ENCODE measurements at regions not wholly inside any gene's neighbourhood (a gene's known extent, or its start where the extent isn't known, plus 50 kb on each side); places are given as distances from the start of the nearest gene placed in this dataset.
A peak's percentile ranks its signal among the peaks of the same experiment; 100 is the strongest.

DNA sequence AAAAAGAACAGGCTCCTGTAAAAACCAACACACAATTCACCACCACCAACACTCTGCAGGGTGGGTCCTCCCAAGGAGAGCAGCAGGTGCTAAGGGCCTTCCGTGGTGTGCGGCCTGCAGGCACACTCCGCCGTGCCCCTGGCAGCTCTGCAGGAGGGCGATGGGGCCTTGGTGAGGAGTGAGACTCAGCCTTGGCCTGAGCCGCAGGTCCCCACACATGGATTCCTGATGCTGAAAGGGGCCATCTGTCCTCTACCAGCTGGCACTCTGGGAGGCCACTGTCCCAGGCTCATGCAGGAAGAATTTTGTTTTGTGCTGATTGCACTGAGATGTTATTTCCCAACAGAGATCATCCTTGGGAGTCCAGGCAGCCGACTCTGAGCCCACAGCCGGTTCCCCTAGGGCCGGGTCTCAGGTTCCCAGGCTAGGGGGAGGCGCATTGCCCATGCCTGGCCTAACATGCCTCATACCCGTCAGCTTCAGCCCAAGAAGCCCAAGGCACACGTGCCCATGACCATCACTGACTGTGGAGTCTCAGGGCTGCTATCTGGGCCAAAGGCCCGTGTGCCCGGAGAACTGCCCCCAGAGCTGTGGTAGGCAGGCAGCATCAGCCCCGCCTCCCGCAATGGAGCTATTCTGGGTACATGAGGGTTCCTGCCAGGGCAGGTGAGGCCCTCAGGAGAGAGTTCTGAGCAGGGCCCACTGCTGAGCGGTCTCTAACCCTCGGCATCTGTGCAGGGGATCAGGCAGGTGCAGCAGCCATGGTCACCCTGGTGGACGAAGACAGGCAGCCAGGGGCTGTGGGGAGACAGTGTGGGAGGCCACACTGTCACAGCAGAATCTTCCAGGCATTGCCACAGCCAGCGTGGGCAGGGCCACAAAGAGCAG lies 97.9 kb upstream of the ZNF469 start:
- no peak for DNase-seq (ENCODE audit: low read depth in 2 of 2)

DNA sequence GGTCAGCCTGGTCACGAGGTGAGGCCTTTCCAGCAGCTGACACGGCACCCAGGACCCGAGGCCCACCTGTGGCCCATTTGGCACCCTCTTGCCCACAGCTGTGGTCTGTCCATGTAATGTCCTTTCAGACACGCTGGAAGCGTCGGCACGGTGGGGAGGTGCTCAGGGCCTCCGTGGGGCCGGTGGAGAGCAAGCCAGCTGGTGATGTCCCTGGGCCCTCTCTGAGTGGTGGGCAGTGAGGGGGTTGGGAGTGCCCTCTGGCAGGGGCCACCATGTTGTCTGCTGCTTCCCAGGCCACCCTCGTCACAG lies 97.3 kb upstream of the ZNF469 start:
- DNase-seq (ENCODE audit: low read depth in 2 of 2) = no peak

DNA sequence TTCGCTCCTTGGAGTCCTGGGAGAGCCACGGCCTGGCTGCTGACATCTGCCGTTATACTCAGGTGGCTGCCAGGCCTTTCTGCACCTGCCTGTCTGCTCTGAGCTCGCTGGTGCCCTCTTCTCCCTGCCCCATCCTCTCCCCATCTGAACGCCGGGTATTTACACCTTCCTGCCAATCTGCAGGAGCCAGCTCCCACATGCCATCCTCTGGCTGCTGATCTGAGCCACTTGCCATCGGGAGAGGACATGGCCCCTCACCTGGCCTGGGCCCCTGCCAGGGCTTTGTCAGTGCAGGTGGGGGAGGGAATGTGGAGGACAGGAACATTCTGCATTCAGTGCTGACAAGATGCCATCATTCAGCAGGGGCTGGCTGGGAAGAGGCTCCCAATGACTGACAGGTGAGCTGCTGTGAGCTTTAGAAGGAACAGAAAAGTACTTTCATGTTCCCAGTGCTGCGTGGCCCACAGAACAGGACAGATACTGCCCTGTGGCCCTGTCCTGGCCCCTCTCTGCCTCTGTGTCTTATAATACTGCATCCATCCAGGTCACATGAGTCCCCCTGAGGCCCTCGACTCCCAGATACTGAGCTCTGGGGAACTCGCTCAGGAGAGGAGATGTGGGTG lies 96.3 kb upstream of the ZNF469 start:
- no peak for DNase-seq (ENCODE audit: low read depth in 2 of 2)

DNA sequence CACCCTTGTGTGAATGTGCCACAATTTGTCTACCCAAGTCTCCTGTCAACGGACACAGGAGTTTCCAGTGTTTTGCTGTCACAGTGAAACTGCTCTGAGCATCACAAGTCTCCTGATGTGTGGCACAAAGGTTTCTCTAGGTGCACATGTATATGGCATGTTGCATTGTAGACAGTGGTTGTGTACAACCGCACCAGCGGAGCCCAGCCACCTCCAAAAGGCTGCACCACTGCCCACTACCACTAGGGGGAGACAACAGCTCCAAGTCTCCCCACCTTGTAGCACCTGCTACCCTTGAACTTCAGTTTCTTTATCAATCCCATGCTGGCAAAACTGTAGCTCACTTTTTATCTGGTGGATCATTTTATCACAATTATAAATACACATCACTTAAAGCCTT lies 95.5 kb upstream of the ZNF469 start:
- DNase-seq (ENCODE audit: low read depth in 2 of 2) = peak in 1 of 2 donors; percentile 30

DNA sequence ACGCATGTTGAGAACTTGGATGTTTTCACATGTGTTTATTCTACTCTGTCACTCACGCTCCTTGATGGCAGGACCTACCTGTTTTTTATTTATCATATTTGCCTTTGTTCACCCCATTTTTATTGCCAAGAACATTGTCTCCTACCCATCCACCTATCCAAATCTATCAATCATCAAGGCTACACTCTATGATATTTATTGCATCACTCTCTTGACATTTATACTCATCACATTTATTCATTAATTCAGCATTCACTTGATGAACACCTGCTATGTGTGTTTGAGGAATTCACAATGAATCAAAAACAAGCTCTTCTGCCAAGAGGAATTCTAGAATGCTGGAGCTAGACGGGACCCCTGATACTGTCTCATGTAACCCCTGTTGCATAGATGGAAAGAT lies 94.5 kb upstream of the ZNF469 start:
- no peak for DNase-seq (ENCODE audit: low read depth in 2 of 2)

DNA sequence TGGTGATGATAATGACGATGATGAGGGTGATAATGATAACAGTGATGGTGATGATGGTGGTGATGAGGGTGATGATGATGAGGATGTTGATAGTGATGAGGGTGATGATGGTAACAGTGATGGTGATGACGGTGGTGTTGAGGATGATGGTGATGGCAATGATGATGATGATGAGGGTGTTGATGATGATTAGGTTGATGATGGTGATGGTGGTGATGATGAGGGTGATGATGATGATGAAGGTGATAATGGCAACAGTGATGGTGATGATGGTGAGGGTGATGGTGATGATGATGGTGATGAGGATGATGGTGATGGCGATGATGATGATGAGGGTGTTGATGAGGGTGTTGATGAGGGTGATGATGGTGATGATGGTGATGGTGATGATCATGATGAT lies 93.8 kb upstream of the ZNF469 start:
- DNase-seq (ENCODE audit: low read depth in 2 of 2) = no peak

DNA sequence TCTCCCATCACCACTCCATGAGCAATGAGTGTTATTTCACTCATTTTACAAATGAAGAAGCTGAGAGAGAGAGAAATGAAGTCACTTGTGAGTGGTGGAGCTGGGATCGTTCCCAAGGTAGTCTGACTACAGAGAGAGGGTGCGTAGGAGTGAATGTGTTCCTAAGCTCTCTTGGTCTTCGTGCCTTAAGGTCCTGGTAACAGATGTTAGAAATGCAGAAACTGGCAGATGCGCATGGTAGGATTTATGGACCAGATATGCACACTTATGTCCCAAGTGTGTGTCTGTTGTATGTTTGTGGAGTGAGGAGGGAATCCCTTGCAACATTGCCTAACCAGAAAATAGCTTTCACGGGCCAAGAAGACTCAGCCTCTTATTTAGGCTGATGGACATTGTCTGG lies 93.2 kb upstream of the ZNF469 start:
- DNase-seq (ENCODE audit: low read depth in 2 of 2) = no peak

DNA sequence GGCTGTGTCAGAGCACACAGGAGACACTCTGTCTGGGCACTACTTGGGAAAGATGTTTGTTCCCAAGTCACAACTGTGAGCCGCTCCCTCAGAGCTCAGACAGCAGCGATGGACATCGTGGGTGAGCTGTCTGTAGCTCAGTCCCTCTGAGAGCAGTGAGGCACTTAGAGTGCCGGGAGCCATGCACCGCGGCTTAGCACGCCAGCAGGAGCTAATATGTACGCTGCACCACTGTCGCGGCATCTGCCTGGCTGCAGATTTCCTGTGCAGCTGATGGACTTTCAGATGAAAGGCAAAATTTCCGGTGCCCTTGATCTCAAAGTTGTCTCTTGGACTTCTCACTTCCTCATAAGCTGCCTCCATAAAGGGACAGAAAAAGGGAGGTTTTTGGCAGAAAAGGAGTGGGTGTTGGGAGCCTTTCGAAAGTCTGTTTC lies 92.8 kb upstream of the ZNF469 start:
- DNase-seq (ENCODE audit: low read depth in 2 of 2) = peak in 1 of 2 donors; percentile 26

DNA sequence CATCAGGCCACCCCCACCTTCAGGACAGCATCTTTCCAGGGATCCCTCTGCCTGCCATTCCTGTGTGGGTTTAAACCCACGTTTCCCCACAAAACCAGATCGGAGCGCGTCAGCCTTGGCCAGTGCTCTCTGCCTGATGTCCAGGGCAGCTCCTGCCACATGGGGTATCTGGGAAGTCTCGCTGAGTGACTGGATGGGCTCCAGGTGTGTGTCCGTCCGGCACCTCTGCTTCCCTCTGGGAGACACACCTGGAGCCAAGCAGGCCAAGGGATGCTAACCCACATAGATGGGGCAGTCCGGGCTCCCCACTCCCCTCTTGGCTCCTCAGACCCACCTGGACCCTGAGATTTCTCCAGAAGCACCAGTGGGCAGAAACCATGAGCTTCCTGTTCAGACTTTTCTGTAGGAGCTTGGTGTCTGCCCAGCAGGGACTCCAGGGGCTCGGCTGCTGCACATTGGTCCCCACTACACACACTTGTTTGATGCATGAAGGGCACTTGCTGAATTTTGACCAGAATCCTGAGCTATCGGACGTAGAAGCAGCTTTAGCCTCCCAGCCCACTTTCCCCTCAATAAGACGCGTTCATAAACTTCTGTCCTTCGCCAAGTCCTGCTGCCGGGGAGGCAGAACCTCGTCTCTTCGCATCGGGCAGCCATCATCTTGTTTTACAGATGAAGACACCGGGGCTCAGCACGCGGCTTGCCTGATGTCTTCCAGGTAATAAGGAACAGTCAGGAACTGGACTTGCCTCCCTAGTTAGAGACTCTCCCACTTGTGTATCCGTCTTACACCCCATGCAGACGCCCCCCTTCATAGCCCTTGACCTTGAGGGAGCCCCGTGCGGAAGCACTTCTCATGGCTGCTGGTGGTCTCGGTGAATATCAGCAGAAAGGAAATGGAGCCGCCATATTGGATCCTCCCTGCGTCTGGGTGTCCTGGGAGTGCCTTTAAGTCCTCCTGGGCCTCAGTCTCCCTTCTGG lies 91.6 kb upstream of the ZNF469 start:
- no peak for DNase-seq (ENCODE audit: low read depth in 2 of 2)

DNA sequence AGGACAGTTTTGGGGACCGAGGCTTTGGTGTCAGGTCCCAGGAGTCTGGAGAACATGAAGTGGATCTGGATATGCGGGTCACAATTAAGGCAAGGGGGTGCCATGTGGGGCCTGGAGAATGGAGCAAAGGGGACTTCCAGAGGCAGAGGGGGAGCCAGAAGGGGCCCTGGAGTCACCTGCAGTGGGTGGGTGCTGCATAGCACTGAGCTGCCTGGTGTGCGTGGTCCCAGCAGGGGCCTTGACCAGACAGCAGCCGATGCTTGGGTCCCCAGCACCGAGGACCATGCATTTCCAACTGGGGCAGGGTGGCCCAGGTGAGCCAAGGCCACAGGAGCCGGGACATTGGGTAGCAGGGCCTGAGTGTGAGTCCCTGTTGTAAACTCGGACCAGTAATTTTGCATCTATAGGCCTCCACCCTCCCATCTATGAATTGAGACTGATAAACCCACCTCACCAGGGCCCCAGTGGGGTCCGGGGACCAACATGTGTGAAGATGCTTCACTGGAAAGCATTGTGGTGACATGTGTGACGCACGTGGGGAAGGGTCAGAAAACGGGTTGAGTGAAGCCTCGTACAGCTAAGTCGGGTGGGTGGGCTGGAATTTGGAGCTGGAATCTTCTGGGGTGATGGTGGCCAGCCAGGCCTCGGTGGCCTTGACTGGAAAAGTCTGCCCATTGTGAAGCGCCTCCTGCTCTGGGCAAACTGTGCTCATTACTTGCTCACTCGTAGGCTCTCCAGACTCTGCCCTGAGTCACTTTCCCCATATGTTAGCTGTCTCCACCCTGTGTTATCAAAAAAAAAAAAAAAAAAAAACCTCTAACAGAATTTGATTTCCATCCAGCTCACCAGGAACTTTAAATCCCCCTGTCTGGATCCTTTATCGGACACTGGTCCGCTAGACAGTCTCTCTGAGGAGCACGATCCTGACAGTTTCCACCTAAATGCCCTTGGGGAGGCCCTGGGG lies 90.5 kb upstream of the ZNF469 start:
- DNase-seq (ENCODE audit: low read depth in 2 of 2) = no peak

DNA sequence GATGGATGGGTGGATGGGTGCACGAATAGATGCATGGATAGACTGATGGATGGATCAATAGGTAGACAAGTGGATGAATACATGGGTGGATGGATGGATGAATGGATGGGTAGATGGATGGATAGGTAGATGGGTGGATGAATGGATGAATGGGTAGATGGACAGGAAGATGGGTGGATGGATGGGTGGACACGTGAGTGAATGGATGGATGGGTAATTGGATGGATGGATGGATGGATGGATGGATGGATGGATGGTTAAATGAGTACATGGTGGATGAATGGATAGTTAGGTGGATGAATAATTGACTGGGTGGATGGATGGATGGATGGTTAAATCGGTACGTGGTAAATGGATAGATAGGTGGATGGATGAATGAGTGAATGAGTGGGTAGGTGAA lies 89.7 kb upstream of the ZNF469 start:
- DNase-seq (ENCODE audit: low read depth in 2 of 2) = no peak

DNA sequence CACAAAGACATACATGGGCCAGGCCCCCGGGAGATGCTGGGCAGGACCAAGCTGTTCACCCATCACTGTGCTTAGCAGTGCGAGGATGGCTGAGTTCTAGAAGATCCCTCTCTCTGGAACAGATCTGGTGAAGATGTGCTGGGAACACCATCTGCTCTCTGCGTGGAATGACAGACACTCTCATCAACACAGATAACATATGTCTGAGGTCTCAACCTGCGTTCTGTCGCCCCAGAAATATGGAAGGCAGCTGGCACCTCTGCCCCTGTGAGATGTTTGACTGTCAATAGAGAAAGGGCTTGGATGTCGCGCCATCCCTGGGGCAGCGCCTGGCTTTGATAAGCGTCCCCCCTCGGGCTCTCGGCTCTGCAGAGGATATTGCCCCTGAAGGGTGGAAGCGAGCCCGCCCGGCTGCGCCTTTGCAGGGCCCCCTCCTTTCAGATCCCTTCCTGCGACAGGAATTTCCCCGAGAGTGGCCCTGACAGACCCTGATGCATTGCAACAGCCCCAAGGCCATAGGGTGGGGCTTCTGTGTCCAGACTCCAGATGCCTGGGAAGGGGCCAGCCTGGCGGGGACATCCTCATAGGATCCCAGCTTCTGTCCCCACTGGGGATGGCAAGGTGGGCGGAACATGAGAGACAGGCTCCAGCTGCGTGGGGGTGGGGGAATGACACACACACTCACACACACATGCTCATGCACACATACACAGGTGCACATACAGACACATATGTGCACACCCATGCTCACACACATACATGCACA lies 86.9 kb upstream of the ZNF469 start:
- DNase-seq (ENCODE audit: low read depth in 2 of 2) = no peak

DNA sequence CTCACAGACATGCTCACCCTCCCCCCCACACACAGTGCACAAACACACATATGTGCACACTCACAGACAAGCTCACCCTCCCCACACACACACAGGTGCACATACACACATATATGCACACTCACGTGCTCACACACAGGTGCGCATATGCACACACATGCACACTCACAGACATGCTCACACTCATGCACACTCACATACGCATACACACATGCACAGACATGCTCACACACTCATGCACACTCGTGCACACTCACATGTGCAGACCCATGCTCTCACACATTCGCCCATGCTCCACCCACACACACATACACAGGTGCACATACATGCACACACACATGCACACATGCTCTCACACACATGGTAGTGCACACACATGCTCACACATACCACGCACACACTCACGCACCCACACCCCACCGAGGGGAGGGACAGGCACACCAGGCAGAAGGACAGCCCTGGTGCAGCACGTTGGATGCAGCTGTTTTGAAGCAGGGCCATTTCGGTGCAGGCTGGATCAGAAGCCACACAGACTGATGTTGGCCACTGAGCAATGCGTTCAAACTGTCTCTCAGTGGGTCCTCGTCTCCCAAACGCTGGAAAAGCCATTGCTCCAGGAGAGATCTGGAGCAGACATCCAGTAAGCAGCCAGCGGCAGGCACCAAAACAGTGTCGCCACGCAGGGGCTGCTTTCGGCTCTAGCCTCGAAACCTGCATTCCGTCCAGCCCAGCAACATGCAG lies 86.2 kb upstream of the ZNF469 start:
- no peak for DNase-seq (ENCODE audit: low read depth in 2 of 2)

DNA sequence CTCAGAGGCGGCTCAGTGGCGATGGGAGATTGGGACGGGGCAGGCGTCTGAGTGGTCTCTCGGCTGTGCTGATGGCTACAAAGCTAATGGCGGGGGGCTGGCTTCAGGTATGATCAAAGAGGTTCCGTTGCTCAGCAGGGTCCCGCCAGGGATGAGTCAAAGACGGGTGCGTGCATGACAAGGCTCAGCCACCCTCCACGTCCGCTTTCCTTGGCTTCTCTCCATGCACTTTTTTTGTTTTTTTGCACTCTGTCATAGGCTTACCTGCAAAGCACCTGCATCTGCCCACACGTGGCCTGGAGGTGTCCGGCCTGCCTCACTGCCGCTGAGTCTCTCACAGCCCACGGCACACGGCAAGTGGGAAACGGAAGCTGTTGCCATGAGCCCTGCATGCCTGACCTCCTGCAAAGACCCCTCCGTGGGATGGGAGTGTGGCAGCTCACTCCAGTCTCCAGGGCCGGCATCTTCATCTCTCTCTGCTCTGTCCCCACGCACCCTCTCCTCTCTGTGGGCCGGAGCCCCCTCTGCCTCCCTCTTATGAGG lies 85.5 kb upstream of the ZNF469 start:
- DNase-seq (ENCODE audit: low read depth in 2 of 2) = no peak

DNA sequence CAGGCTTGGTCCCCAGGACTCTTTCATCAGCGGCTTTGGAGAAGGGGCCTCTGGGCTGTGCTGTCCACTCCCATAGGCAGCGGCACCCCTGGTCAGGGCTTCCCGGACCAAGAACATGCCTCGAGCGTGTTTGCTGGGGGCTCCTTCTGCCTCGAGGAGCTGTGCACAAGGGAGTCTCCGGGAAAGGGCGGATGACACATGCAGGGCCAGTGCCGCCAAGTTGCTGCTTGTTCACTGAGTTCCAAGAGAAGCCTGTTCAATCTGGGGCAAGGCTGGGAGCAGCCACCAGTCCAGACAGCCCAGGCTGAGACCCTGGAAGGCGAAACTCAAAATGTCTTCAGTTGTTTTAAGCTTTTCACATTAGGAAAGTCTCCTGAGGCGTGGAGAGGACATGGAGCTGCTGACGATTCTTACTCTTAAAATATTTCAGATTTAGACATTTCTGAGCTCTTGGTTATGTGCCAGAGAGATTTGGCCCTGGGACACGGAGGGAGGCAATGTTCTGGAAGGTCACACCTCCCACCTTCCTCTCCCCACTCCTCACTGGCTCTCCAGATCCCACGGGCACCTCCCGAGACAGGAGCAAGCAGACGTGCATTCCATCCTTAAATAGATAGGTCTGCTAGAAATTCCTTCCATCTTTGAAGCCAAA lies 84.5 kb upstream of the ZNF469 start:
- no peak for DNase-seq (ENCODE audit: low read depth in 2 of 2)

DNA sequence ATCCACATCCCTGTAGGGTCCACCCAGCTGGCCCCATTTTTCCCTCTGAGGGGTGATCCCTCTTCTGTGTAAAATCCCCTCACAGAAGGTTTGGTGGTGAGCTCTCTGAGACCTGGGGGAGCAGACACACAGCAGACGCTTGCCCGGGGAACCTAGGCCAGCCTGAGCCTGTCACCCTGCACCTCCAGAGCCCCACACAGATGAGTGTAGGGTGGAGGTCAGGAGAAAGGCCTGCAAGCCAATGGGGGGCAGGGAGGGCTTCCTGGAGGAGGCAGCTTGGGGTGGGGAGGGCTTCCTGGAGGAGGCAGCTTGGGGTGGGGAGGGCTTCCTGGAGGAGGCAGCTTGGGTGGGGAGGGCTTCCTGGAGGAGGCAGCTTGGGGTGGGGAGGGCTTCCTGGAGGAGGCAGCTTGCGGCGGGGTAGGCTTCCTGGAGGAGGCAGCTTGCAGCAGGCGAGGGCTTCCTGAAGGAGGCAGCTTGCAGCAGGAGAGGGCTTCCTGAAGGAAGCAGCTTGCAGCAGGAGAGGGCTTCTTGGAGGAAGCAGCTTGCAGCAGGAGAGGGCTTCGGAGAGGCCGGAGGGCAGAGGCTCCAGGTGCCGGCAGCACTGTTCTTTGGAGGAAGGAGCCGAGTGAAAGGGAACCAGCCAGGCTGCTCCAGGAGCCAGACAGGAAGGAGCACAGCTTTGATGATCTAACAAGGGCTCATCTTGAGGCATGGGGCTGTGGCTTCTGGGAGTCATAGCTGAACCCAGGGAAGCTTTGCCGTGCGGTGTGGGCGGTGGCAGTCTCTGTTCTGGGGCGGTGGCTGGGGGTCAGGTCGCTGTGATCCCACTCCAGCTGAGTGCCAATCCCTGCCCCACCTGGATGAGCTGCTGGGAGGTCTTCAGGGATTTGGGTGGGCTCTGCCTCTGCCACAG lies 83.7 kb upstream of the ZNF469 start:
- peak in 1 of 2 donors; percentile 39 for DNase-seq (ENCODE audit: low read depth in 2 of 2)

DNA sequence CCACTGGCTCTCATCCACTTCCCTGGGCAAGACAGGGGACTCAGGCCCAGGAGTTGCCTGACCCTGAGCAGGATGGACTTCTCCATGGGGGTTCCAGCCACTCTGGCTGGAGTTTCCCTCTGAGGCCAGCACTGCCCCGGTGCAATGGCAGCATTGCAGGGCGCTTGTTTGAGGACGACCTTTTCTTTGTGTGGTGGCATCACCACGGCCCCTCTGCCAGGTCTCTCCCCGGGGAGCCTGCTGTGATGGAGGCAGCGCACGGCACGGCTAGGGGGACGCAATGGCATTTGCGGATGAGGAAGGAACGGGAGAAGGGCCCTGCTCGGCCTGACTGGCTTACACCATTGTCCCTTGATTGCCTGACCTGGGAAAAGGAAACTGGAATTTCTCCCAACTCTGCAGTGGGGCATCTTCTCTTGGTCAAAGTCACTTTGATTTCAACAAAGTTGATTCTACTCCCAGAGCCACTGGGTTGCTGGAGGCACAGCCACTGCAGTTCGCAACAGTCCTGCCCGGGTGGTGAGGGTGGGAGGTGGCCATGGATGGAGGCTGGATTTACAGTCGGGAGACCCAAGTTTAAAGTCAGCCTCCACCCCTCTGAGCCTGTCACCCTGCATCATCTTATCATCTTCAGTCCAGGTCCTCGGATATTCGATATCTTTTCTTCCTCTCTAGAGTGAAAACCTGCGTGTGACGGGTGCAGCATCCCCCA lies 82.9 kb upstream of the ZNF469 start:
- no peak for DNase-seq (ENCODE audit: low read depth in 2 of 2)

All from dermis microvascular lymphatic vessel endothelial cell (primary cell).